Stimulated activated CD4-positive, alpha-beta T cell treated with anti-CD3 and anti-CD28 coated beads, Interleukin-12 subunit alpha, Interleukin-12 subunit beta, amount 100 ng/mL, for 24 hours (primary cell): ENCODE measurements at regions not wholly inside any gene's neighbourhood (a gene's known extent, or its start where the extent isn't known, plus 50 kb on each side); places are given as distances from the start of the nearest gene placed in this dataset.
"Not testable (repeated sequence)": the region's sequence is repeated elsewhere in the genome, so short reads cannot be mapped to it uniquely, and the experiment has no call there.

Source experiments
- DNase-seq, 2 experiments: peaks; one replicate each; pipeline ENCODE4 v3.0.0-alpha.2; 2020; ENCODE audit warnings: low read depth in 2 of 2

DNA sequence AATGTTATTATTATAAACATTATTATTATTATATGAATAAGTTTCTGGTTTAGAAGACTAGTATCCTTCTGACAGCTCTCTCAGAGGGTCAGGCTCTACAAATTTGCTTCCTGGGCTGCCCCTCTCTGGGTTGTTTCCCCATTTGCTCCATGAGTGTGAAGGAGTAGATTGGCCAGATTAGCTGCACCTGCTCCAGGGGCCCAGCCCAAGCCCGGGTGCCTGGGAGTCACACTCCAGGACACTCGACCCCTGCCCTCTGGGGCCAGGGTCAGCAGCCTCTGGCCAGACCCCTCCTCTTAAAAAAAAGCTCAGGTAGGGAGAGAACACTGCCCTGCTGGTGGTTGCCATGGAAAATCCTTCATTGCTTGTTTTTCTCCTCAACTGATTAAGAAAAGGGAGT lies 169.0 kb upstream of the FOXD4L5 start:
- not testable (repeated sequence) for DNase-seq

DNA sequence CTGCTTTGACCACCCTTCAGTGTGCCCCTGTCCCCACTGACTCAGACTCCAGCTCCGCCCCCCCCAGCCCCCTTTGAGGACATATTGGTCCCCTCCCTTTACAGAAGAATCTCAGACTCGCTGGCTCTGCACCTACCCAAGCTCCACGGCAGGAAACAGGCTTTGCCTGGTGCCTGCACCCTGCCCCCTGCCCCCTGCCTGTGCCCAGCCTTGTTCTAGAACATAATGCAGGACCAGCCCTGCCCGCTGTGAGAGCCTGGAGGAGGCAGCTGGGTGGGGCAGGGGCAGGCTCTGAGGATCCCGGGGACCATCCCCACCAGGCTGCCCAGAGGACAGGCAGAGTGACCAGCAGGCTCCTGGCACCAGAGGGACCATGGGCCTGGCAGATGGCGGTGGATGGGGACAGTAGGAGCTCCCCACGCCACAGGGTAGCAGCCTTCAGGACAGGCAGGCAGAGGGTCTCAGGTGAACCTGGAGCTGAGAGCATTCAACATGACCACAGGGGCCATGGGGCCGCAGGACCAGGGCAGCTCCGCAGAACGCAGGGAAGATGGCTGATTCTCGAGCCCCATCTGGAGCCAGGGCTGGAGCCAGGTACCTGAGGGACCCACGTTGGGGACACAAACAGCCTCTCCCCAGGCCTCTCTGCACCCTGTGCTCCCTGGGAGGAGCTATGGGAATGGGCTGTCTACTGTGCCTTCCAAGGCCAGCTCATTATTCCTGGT lies 165.0 kb upstream of the FOXD4L5 start:
- DNase-seq: not testable (repeated sequence)

DNA sequence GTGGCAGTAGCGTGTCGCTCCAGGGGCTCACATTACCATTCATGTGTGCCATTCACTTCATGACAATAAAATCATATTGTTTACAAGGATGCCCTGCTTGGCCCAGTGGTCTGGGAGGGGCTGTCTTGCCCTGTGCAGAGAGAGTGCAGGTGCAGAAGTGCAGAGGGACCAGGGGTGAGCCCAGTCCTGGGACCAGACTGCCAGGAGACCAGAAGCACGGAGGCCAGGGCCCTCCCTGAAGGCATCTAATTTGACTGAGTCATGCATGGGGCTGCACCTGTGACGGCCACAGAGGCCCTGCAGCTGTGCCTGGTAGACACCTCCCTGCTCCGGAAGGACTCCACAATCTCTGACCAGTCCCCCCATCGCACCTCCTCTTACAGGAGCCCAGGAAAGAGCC lies 164.4 kb upstream of the FOXD4L5 start:
- no peak for DNase-seq

DNA sequence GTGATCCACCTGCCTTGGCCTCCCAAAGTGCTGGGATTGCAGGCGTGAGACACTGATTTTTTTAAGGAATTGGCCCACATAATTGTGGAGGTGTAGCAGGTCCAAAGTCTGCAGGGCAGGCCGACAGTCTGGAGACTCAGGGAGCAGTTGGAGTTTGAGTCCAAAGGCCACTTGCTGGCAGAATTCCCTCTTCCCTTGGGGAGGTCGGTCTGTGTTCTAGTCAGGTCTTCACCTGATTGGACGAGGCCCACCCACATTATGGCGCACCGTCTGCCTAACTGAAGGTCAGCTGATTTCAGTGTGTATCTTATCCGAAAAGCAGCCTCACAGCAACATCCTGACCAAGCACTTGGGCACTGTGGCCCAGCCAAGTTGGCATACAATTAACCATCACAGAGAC lies 162.1 kb upstream of the FOXD4L5 start:
- DNase-seq: not testable (repeated sequence)

DNA sequence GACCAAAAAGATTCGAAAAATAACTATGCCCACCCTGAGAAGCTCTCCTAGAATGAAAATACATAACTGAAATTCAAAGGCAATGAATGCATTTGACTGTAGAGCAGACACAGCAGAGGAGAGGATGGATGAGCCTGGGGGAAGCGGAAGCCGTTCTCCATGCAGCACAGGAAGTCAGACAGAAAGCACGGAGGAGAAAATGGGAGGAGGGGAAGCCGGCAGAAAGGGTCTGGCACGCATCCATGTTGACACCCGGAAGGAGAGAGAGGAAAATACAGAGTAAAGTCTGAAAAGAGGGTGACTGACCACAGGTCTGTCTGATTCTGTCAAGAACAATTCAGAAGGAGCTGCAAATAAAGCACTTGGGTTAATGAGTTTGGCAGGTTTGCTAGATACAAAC lies 161.0 kb upstream of the FOXD4L5 start:
- DNase-seq: not testable (repeated sequence)

DNA sequence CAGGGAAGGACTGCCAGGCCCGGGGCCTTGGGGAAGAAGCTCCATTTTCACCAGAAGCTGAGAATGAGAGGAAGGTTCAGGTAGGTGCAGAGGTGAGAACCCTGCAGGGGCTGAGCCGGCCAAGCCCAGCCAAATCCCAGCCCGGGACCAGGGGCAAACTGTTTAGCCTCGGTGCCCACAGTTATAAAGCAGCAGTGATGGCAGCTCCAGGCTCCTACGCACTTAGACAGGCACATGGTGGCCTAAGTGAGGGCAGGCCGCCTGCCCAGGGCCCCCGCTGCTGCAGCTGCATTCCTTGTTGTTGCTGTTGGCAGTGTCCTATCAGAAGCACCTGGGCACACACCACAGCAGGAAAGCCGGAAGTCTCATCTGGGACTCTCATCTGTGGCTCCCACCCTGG lies 159.9 kb upstream of the FOXD4L5 start:
- no peak for DNase-seq

DNA sequence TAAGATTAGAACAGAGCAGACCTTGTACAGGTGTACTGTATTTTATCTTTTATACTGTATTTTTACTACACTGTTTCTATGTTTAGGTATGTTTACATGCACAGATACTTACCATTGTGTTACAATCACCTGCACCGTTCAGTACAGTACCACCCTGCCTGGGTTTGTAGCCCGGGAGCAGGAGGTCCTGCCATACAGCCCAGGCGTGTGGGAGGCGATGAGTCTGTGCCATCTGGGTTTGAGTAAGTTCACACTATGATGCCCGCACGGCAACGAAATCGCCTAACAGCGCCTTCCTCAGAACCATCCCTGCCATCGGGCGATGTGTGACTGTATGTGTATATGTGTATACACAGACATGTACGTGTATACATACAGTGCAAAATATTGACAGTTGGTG lies 157.1 kb upstream of the FOXD4L5 start:
- not testable (repeated sequence) for DNase-seq

DNA sequence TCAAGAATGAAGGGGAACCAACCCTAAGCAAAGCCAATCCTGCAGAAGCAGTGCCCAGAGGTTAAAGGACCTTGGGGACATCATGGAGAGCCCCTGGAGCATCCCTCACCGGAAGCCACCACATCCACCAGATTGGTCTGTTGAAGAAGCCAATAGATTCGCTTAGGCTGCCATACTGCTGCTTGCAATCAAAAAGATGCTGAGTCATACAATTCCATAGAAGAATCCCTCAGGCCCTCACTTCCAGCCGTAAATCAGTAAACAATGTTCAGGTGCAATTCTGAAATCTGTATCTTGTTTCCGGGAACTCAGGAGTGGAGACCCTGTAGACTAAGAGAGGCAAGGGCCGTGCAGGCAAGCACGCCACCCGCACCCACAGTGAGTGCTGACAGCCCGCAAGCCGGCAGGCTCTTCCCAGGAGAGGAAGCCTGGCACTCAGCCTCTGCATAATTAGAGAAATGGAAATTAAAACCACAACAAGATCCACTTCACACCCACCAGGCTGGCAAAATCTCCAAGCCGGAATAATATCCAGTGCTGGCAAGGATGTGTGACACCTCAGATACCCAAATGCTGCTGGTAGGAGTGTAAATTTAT lies 156.4 kb upstream of the FOXD4L5 start:
- not testable (repeated sequence) for DNase-seq

DNA sequence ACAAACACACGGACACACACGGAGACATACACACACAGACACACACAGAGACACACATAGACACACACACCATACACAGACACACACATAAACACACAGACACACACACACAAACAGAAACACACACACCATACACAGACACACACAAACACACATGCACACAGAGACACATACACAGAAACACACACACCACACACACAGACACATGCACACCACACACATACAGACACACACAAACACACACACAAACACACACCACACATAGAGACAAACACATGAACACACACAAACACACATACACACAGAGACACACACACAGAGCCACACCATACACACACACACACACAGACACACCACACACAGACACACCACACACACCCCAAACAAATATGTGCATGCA lies 152.7 kb upstream of the FOXD4L5 start:
- DNase-seq: no peak

DNA sequence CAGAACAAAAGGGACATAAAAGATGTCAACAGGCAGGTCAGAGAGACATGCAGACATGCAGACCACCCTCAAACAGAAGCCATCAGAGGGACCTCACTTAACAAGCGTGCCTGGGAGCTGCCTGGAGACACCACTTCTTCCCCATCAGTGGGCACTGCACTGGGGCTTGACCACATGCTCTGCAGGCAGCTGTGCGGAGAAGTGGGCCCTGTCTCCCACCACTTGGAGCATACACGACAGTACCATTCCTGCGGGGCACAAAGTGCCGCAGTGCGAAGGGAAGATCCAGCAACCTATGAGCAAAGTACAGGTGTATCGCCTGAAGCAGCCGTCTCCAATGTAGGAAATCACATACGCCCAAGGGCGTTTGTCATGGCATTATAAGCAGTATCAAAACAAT lies 150.5 kb upstream of the FOXD4L5 start:
- no peak for DNase-seq

DNA sequence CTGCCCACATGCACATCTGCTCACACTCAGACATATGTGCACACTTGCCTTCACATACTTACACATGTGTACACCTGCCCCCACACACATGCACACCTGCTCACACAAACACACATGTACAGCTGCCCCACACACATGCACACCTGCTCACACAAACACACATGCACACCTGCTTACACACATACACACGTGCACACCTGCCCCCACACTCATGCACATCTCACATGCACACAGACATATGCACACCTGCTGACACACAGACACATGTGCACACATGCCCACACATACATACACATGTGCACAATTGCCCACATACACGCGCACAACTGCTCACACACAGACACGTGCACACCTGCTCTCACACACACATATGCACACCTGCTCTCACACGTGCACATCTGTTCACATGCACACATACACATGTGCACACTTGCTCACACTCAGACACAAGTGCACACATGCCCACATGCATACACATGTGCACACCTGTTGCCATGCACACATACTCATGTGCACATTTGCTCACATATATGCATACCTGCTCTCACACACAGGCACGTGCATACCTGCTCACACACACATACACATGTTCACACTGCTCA lies 147.8 kb upstream of the FOXD4L5 start:
- no peak for DNase-seq

DNA sequence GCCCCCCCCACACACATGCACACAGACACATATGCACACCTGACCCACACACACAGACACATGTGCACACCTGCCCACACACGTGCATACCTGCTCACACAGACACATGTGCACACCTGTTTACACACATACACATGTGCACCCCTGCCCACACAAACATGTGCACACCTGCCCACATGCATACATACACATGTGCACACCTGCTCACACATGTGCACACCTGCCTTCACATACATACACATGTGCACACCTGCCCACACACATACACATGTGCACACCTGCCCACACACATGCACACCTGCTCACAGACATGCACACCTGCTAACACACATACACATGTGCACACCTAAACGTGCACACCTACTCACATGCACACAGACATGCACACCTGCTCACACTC lies 147.0 kb upstream of the FOXD4L5 start:
- DNase-seq: no peak

DNA sequence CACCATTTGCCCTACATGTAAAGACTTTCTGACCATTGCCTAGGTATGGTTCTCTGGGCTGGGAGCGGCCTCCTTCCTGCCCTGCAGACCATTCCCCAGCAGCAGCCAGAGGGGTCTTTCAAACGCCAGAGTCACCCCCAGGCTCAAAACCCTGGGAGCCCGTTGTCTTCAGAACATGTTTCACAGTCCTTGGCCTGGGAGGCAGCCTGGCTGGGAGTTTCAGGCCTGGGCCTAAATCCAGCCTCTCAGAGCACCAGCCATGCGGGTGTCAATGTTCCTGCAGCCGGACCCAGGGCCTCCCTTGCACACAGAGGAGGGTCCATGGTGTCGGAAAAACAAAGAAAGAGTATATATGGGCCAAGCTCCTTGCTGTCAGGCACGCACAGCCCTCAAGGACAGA lies 145.2 kb upstream of the FOXD4L5 start:
- DNase-seq: no peak

DNA sequence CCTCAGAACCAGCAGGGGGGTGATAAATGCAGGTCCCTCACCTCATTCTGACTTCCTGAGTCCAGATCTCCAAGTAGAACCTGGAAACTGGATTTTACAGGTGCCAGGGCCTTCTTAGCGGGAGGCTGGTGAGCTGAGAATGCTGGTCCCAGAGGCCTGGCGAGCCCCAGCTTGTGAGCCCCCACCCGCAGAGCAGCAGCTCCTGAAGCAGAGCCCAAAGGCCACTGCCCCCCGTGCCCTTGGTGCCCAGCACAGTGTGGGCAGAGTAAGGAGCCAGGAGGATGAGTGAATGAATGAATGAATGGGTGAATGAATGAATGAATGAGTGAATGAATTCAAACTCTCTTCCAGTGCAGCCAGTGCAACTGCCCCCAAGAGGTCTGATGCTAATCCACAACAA lies 142.4 kb upstream of the FOXD4L5 start:
- not testable (repeated sequence) for DNase-seq

DNA sequence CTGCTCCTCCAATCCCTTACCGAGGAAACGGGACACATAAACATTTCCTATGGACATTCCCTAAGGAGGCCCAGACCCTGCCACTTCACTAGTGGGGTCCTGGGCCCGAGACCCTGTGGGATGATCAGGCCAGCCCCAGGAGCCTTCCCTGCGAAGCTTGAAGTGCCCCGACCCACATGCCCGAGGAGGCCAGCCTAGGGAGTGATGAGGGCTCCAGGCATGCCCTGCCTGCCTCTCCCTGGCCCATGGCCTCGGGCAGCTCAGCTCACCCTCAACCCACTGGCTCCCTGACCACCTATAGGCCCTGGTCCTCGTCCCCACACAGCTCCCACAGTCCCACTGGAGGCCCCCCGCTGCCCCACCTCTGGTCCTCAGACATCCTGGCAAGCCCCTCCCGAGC lies 141.8 kb upstream of the FOXD4L5 start:
- not testable (repeated sequence) for DNase-seq

DNA sequence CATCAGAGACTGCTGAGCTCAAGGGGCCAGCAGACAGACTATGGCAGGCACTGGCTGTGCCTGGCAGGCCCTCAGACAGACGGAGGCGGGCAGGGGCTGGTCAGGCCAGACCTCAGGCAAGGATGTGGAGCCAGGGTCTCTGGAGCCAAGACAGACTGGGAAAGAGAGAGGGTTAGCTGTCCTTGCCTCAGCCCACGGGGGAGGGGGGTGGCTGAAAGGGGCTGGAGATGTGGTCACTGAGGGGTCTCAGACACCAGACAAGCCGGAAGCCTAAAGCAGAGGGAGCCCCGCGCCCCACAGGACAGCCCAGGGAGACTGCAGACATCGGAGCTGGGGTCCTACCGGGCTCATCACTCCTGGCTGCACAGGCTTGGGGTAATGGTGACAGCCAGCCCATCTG lies 141.2 kb upstream of the FOXD4L5 start:
- DNase-seq: no peak

DNA sequence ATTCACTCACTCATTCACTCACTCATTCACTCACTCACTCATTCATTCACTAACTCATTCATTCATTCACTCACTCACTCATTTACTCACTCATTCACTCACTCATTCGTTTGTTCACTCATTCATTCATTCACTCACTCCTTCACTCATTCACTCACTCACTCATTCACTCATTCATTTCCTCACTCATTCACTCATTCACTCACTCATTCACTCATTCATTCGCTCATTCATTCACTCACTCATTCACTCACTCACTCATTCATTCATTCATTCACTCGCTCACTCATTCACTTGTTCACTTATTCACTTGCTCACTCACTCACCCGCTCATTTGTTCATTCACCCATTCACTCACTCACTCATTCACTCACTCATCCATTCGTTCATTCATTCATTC lies 140.2 kb upstream of the FOXD4L5 start:
- DNase-seq: not testable (repeated sequence)

DNA sequence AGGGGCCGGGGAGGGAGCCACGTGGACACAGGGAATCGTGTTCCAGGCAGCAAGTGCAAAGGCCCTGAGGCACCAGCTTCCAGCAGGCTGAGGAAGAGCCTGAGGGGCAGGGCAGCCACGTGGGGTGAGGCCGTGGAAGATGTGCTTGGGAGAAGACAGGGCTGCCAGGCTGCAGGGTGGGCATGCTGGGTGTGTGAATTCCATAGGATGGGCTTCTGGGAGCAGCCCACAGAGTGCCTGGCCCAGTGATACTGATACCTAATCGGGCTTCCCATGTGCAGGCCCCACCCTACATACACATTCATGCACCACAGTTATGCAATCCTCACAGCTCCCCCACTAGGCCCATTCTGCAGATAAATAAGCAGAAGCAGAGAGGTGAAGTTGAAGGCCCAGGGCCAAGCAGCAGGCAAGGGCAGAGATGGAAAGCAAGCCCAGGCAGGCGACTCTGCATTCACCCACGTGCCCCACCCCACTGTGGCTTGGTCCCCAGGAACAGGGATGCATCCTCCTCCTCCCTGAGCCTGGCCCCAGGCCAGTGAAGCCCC lies 139.5 kb upstream of the FOXD4L5 start:
- DNase-seq: not testable (repeated sequence)

DNA sequence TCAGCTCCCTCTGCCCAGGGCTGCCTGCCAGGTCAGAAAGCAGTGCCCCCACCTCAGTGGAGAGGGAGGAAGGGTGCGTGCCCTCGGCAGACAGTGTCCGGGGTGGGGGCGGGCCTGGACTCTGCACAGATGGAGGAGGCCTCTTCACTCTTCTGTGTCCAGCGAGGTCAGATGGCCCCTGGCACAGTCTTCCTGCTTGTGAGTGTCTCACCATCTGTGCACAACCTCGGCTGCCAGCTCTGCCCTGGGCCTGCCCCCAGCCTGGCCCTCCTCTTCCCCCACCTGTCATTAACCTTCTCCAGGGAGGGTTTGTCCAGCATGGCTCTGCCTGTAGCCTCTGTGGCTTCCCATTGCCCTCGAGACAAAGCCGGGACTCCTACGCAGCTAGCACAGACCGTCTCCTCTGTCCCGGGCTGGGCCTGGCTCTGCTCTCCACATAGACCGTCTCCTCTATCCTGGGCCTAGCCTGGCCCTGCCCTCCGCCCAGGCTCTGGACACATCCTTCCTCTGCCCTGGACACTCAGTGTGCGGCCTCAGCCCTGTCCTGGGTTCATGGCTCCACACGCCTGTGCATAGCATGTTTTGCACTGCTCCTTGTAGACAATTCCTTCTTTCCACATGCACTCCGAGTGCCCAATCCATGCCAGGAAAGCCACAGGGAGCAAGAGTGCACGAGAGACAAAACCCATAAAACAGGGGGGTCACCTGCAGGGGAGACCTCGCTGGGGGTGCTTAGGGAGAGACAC lies 138.9 kb upstream of the FOXD4L5 start:
- DNase-seq: not testable (repeated sequence)

DNA sequence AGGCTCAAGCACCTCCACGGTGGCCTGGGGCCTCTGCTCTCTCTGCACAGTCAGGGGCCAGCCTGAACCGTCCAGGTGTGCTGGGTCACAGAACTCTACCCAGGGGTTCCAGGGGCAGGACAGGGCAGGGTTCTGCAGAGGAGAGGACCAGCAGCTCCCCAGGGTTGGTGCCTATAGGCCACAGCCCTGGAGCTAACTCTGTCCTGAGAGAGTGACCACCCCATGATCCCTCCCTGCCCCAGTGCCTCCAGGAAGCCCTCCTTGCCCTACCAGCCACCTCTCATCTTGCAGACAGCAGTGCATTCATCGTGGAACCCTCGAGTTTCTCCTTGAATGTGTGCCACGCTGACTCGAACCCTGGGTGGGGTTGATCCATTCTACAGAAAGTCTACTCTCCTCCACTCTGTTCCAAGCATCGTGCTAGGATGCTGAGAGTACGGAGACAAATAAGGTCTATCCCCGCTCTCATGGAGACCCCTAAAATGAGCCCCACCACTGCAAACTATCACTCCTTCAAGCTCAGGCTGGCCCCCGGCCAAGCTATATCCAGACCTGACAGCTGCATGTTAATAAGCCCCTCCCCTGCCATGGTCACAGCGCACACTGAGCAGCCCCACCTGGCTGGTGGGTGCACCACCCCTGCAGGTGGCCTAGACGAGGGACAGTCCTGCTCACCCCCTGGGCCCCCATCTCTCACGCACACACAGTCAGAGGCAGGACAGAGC lies 138.1 kb upstream of the FOXD4L5 start:
- not testable (repeated sequence) for DNase-seq

DNA sequence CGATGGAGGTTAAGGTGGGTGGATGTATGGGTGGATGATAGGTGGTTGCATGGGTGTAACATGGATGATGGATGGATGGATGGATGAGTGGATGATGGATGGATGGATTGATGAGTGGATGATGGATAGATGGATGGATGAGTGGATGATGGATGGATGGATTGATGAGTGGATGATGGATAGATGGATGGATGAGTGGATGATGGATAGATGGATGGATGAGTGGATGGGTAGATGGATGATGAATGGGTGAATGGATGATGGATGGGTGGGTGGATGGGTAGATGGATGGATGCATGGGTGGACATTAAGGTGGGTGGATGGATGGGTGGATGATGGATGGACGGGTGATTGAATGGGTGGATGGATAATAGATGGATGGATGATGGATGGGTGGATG lies 136.5 kb upstream of the FOXD4L5 start:
- not testable (repeated sequence) for DNase-seq

DNA sequence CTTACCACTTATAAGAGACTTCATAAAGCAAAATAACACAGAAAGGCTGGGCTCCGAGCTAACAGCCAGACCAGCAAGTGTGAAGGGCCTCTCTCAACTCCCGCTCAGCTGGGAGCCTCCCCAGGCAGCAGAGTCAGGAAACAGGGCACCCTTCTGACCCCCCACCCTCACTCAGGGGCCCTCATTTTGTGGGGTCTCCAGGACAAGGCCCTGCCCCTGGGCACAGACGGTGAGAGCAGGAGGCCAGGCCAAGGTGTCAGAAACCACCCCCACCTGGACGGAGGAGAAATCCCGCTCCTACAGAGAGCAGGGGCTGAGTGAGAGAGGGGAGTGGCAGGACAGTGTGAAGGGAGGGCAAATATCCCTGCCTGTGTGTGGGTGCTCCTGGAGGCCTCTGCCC lies 135.8 kb upstream of the FOXD4L5 start:
- no peak for DNase-seq
